ENCODE measurements at regions not wholly inside any gene's neighbourhood (a gene's known extent, or its start where the extent isn't known, plus 50 kb on each side); places are given as distances from the start of the nearest gene placed in this dataset.

- H3K4me3 ChIP-seq: no peak overlapping the region
- ATAC-seq (no peak), DNase-seq (no peak)
- no peaks in the 10 kb centered on the region for H3K36me3 ChIP-seq
- H3K4me1 ChIP-seq: no peaks in the 10 kb centered on the region
- intact Hi-C loops (cut with DNase I): no loop called here
- H3K27me3 ChIP-seq (ENCODE audit: low read depth): no peaks in the 10 kb centered on the region
- TF ChIP-seq CTCF (IDR thresholded peaks at IDR 0.05): no peak
- no peaks in the 10 kb centered on the region for H3K9me3 ChIP-seq
- no peak overlapping the region for H3K27ac ChIP-seq
Observed at GRCh38 chr12:77493302-77494168, 337.2 kb upstream of the NAV3 start.

GRCh38 chr12:77492536-77492935, 338.2 kb upstream of the NAV3 start:
- Histone ChIP-seq H3K9me3 (no peaks in the 10 kb centered on the region), H3K36me3 (no peaks in the 10 kb centered on the region), H3K4me1 (no peaks in the 10 kb centered on the region), H3K4me3 (no peak overlapping the region), H3K27me3 (ENCODE audit: low read depth) (no peaks in the 10 kb centered on the region), H3K27ac (no peak overlapping the region)
- no peak for DNase-seq
- intact Hi-C loops (cut with DNase I): no loop called here
- no peak for ATAC-seq
- TF ChIP-seq CTCF (IDR thresholded peaks at IDR 0.05): no peak

GRCh38 chr12:77489331-77489970, 341.2 kb upstream of the NAV3 start:
- no peaks in the 10 kb centered on the region for H3K4me1 ChIP-seq
- no peak overlapping the region for H3K4me3 ChIP-seq
- no peak for TF ChIP-seq CTCF (IDR thresholded peaks at IDR 0.05)
- no peaks in the 10 kb centered on the region for H3K27me3 ChIP-seq (ENCODE audit: low read depth)
- H3K27ac ChIP-seq: no peak overlapping the region
- no peak for ATAC-seq
- intact Hi-C loops (cut with DNase I): no loop called here
- no peaks in the 10 kb centered on the region for H3K36me3 ChIP-seq
- no peaks in the 10 kb centered on the region for H3K9me3 ChIP-seq
- no peak for DNase-seq

- Histone ChIP-seq H3K4me3 (no peak overlapping the region), H3K9me3 (no peaks in the 10 kb centered on the region)
- ATAC-seq: no peak
Observed at GRCh38 chr12:77488041-77488620, 342.6 kb upstream of the NAV3 start.

GRCh38 chr12:77486872-77487271, 343.8 kb upstream of the NAV3 start:
- H3K27me3 ChIP-seq (ENCODE audit: low read depth): no peaks in the 10 kb centered on the region
- ATAC-seq (no peak), DNase-seq (no peak)
- no peak for TF ChIP-seq CTCF (IDR thresholded peaks at IDR 0.05)
- H3K36me3 ChIP-seq: no peaks in the 10 kb centered on the region
- no peaks in the 10 kb centered on the region for H3K4me1 ChIP-seq
- no peak overlapping the region for H3K27ac ChIP-seq
- H3K9me3 ChIP-seq: no peaks in the 10 kb centered on the region
- intact Hi-C loops (cut with DNase I): no loop called here
- H3K4me3 ChIP-seq: no peak overlapping the region

More at GRCh38 chr12:77488041-77488620, 342.6 kb upstream of the NAV3 start:
- no peak for DNase-seq
- Histone ChIP-seq H3K36me3 (no peaks in the 10 kb centered on the region), H3K27me3 (ENCODE audit: low read depth) (no peaks in the 10 kb centered on the region), H3K4me1 (no peaks in the 10 kb centered on the region), H3K27ac (no peak overlapping the region)
- TF ChIP-seq CTCF (IDR thresholded peaks at IDR 0.05): no peak
- intact Hi-C loops (cut with DNase I): no loop called here

Data from lower lobe of right lung (tissue), 2 donors.